IMR-90 (cell line): ENCODE measurements at regions not wholly inside any gene's neighbourhood (a gene's known extent, or its start where the extent isn't known, plus 50 kb on each side); places are given as distances from the start of the nearest gene placed in this dataset.

ENCODE experiments used
- ATAC-seq: fragments of 200-7000 bp; cut with Tn5 transposase; 2 replicates; pipeline ENCODE4 v1.9.1; 2020; ENCODE audit warnings: low read depth, mild to moderate bottlenecking, moderate library complexity
- BruUV-seq: library from RNA; stranded (reverse); fragments of 400-500 nt; replicated peaks from 2 replicates; lab custom pipeline; 2021; lab: Mats Ljungman, UMichigan
- CTCF ChIA-PET: fragments of 300-600 bp; formaldehyde crosslinking; extraction: SDS; loops from one replicate; lab custom pipeline; 2021; ENCODE audit warnings: antibody characterized with exemption; lab: Yijun Ruan, JAX
- POLR2A ChIA-PET: fragments of 300-600 bp; sonication (Branson Sonifier 250); formaldehyde crosslinking; loops from one replicate; lab custom pipeline; 2022; ENCODE audit warnings: antibody characterized with exemption; ENCODE audit not compliant: unreplicated experiment; lab: Charles Lee
- DNase-seq: peaks from one replicate; pipeline ENCODE4 v3.0.0; 2013
- H2AFZ ChIP-seq: replicated peaks from 2 replicates; pipeline ENCODE3; 2013; ENCODE audit warnings: low read length, mild to moderate bottlenecking; ENCODE audit not compliant: poor library complexity
- H2AK5ac ChIP-seq: 2 replicates; pipeline ENCODE4 v1.6.1; 2013; ENCODE audit warnings: low read depth, low read length, inconsistent platforms
- H2AK9ac ChIP-seq: replicated peaks from 2 replicates; pipeline ENCODE3; 2013; ENCODE audit warnings: mild to moderate bottlenecking, low read depth, low read length, moderate library complexity; ENCODE audit not compliant: poor library complexity
- H2BK120ac ChIP-seq: 2 replicates; pipeline ENCODE4 v1.6.1; 2013; ENCODE audit warnings: low read depth, low read length, inconsistent platforms
- H2BK15ac ChIP-seq: 3 replicates; pipeline ENCODE4 v1.6.1; 2013; ENCODE audit warnings: low read depth, low read length, inconsistent platforms
- H2BK20ac ChIP-seq: 2 replicates; pipeline ENCODE4 v1.6.1; 2013; ENCODE audit warnings: low read depth, mild to moderate bottlenecking, inconsistent platforms, low read length, moderate library complexity
- H2BK5ac ChIP-seq: 2 replicates; pipeline ENCODE4 v1.6.1; 2013; ENCODE audit warnings: mild to moderate bottlenecking, low read depth, low read length, inconsistent platforms; ENCODE audit not compliant: poor library complexity, severe bottlenecking
- H3K14ac ChIP-seq: replicated peaks from 2 replicates; pipeline ENCODE4 v1.6.1; 2013; ENCODE audit warnings: low read depth, low read length, inconsistent platforms
- H3K18ac ChIP-seq: 2 replicates; pipeline ENCODE4 v1.6.1; 2013; ENCODE audit warnings: low read depth, low read length, control low read depth
- H3K23ac ChIP-seq: 2 replicates; pipeline ENCODE4 v1.6.1; 2013; ENCODE audit warnings: low read depth, low read length, inconsistent platforms
- H3K27ac ChIP-seq: 2 replicates; pipeline ENCODE4 v1.5.1; 2013; ENCODE audit warnings: mild to moderate bottlenecking, control low read depth, low read length; ENCODE audit not compliant: insufficient read depth
- H3K27me3 ChIP-seq: 2 replicates; pipeline ENCODE4 v1.6.1; 2013; ENCODE audit warnings: low read length; ENCODE audit not compliant: control insufficient read depth, insufficient read depth
- H3K36me3 ChIP-seq: 2 replicates; pipeline ENCODE4 v1.6.1; 2013; ENCODE audit warnings: low read length, mixed read lengths; ENCODE audit not compliant: control insufficient read depth, insufficient read depth
- H3K4ac ChIP-seq: 2 replicates; pipeline ENCODE4 v1.6.1; 2013; ENCODE audit warnings: low read depth, low read length, inconsistent platforms
- H3K4me1 ChIP-seq: 2 replicates; pipeline ENCODE4 v1.6.1; 2013; ENCODE audit warnings: low read length, mixed read lengths; ENCODE audit not compliant: control insufficient read depth, insufficient read depth
- H3K4me2 ChIP-seq: 2 replicates; pipeline ENCODE4 v1.6.1; 2013; ENCODE audit warnings: low read depth, mild to moderate bottlenecking, control low read depth, low read length, moderate library complexity
- H3K4me3 ChIP-seq: 2 replicates; pipeline ENCODE4 v1.5.1; 2013; ENCODE audit warnings: low read depth, mild to moderate bottlenecking, control low read depth, low read length, moderate library complexity; ENCODE audit not compliant: insufficient read depth
- H3K56ac ChIP-seq: 2 replicates; pipeline ENCODE4 v1.6.1; 2013; ENCODE audit warnings: low read length, inconsistent platforms; ENCODE audit not compliant: insufficient read depth; ENCODE audit errors: extremely low read depth
- H3K79me1 ChIP-seq, 2 experiments: 2 replicates each; pipeline ENCODE4 v1.6.1; 2013; ENCODE audit warnings: low read length in 2 of 2, inconsistent platforms in 1 of 2, low read depth in 1 of 2
- H3K9ac ChIP-seq: 2 replicates; pipeline ENCODE4 v1.6.1; 2013; ENCODE audit warnings: low read depth, low read length, control low read depth
- H3K9me1 ChIP-seq: 2 replicates; pipeline ENCODE4 v1.6.1; 2013; ENCODE audit warnings: low read length, inconsistent platforms; ENCODE audit not compliant: insufficient read depth
- H3K9me3 ChIP-seq: 2 replicates; pipeline ENCODE4 v1.6.1; 2013; ENCODE audit warnings: low read length; ENCODE audit not compliant: control insufficient read depth, insufficient read depth
- H4K20me1 ChIP-seq: 2 replicates; pipeline ENCODE4 v1.6.1; 2013; ENCODE audit warnings: low read length, inconsistent platforms; ENCODE audit not compliant: insufficient read depth
- H4K5ac ChIP-seq: 2 replicates; pipeline ENCODE4 v1.6.1; 2013; ENCODE audit warnings: mild to moderate bottlenecking, low read depth, low read length, control low read depth
- H4K8ac ChIP-seq, 2 experiments: 2 replicates each; pipeline ENCODE4 v1.6.1; 2013; ENCODE audit warnings: low read depth in 2 of 2, low read length in 2 of 2, control low read depth in 1 of 2, inconsistent platforms in 1 of 2
- H4K91ac ChIP-seq: 2 replicates; pipeline ENCODE4 v1.6.1; 2013; ENCODE audit warnings: low read depth, low read length, inconsistent platforms; ENCODE audit not compliant: insufficient read depth
- BHLHE40 ChIP-seq: fragments of 150-350 bp; IDR thresholded peaks from 2 replicates; pipeline ENCODE4 v1.6.1; 2016; ENCODE audit warnings: mild to moderate bottlenecking, low read depth, low read length
- CEBPB ChIP-seq: IDR thresholded peaks from 2 replicates; pipeline ENCODE4 v1.6.1; 2012; ENCODE audit warnings: low read depth, low read length, improper control_type of control experiment
- CHD1 ChIP-seq: IDR thresholded peaks from 2 replicates; pipeline ENCODE4 v1.6.1; 2012; ENCODE audit warnings: low read depth, low read length, improper control_type of control experiment
- ELK1 ChIP-seq: fragments of 150-350 bp; IDR thresholded peaks from 2 replicates; pipeline ENCODE4 v1.6.1; 2016; ENCODE audit warnings: low read depth, mild to moderate bottlenecking, low read length, moderate library complexity, borderline replicate concordance
- FOS ChIP-seq: fragments of 150-350 bp; IDR thresholded peaks from 2 replicates; pipeline ENCODE4 v1.6.1; 2016; ENCODE audit warnings: low read depth, low read length
- MAFK ChIP-seq: IDR thresholded peaks from 2 replicates; pipeline ENCODE4 v1.6.1; 2012; ENCODE audit warnings: low read depth, low read length, improper control_type of control experiment
- MAZ ChIP-seq: IDR thresholded peaks from 2 replicates; pipeline ENCODE4 v1.6.1; 2012; ENCODE audit warnings: low read depth, mild to moderate bottlenecking, low read length, improper control_type of control experiment, moderate library complexity, borderline replicate concordance
- MXI1 ChIP-seq: IDR thresholded peaks from 2 replicates; pipeline ENCODE4 v1.6.1; 2012; ENCODE audit warnings: low read depth, mild to moderate bottlenecking, low read length, moderate library complexity, borderline replicate concordance
- NFE2L2 ChIP-seq: fragments of 150-350 bp; IDR thresholded peaks from 2 replicates; pipeline ENCODE4 v1.6.1; 2016; ENCODE audit warnings: low read depth, mild to moderate bottlenecking, low read length
- POLR2A ChIP-seq: IDR thresholded peaks from 2 replicates; pipeline ENCODE4 v1.6.1; 2012; ENCODE audit warnings: mild to moderate bottlenecking, low read depth, low read length
- RAD21 ChIP-seq: IDR thresholded peaks from 2 replicates; pipeline ENCODE4 v1.6.1; 2012; ENCODE audit warnings: low read length, improper control_type of control experiment
- RCOR1 ChIP-seq: IDR thresholded peaks from 2 replicates; pipeline ENCODE4 v1.6.1; 2012; ENCODE audit warnings: mild to moderate bottlenecking, low read length, improper control_type of control experiment; ENCODE audit not compliant: insufficient replicate concordance
- RFX5 ChIP-seq: IDR thresholded peaks from 2 replicates; pipeline ENCODE4 v1.8.0; 2012; ENCODE audit warnings: low read depth, mild to moderate bottlenecking, low read length, moderate library complexity
- SMC3 ChIP-seq: fragments of 150-350 bp; IDR thresholded peaks from 2 replicates; pipeline ENCODE4 v1.6.1; 2016; ENCODE audit warnings: low read depth, mild to moderate bottlenecking, antibody characterized with exemption, low read length, moderate library complexity
- USF2 ChIP-seq: fragments of 150-350 bp; IDR thresholded peaks from 2 replicates; pipeline ENCODE4 v1.6.1; 2017; ENCODE audit warnings: mild to moderate bottlenecking, antibody characterized with exemption, low read length, low read depth
- WGBS, 2 experiments: methylation state at CpG; one replicate each; pipeline versions ENCODE4 v1.1.5 to v1.1.7; 2013; ENCODE audit warnings: missing lambda C conversion rate in 2 of 2; ENCODE audit not compliant: insufficient read length in 1 of 2; ENCODE audit errors: extremely low coverage in 2 of 2; 5-methylcytosine and 5-hydroxymethylcytosine counted together
- dilution Hi-C: fragments of 300-500 bp; cut with HindIII; formaldehyde crosslinking; loops from one replicate; pipeline ENCODE4 v1.14.3; 2018; ENCODE audit warnings: low sequenced_read_pairs; ENCODE audit not compliant: unreplicated experiment
- in situ Hi-C: fragments of 300-500 bp; cut with MboI; formaldehyde crosslinking; loops from 3 replicates; pipeline ENCODE4 v1.14.3; 2019; ENCODE audit warnings: low sequenced_read_pairs, inconsistent platforms, mixed read lengths
- intact Hi-C: fragments of 100-400 bp; cut with micrococcal nuclease; formaldehyde crosslinking; loops from 2 replicates; pipeline ENCODE4 v1.10.0; 2022
- TF ChIP-seq, protein P1 (sequence below): conservative IDR thresholded peaks from 2 replicates; pipeline ENCODE4 v1.5.1; 2012; ENCODE audit warnings: mild to moderate bottlenecking, low read depth, low read length, improper control_type of control experiment

- H2BK15ac ChIP-seq: no peak overlapping the region
- no CpG with 5 or more reads among the region's 4 CpGs for WGBS, 2 experiments
- no peaks in the 10 kb centered on the region for H4K20me1 ChIP-seq
- no peak overlapping the region for H3K14ac ChIP-seq
- dilution Hi-C loops (no loop called here), intact Hi-C loops (no loop called here), in situ Hi-C loops (no loop called here)
- no TSS peak for BruUV-seq
- H3K23ac ChIP-seq: no peak overlapping the region
- H3K9me1 ChIP-seq: no peaks in the 10 kb centered on the region
- no peak overlapping the region for H2BK5ac ChIP-seq
- H2BK20ac ChIP-seq: no peak overlapping the region
- H2AK5ac ChIP-seq: no peak overlapping the region
- H3K27ac ChIP-seq: no peak overlapping the region
- TF ChIP-seq NFE2L2 (no peak), USF2 (no peak), MAZ (no peak), FOS (no peak), RAD21 (no peak), CHD1 (no peak), ELK1 (no peak), SMC3 (no peak), MXI1 (no peak), CEBPB (no peak), RFX5 (no peak), POLR2A (no peak), BHLHE40 (no peak), MAFK (no peak), RCOR1 (no peak)
- TF ChIP-seq, protein P1, sequence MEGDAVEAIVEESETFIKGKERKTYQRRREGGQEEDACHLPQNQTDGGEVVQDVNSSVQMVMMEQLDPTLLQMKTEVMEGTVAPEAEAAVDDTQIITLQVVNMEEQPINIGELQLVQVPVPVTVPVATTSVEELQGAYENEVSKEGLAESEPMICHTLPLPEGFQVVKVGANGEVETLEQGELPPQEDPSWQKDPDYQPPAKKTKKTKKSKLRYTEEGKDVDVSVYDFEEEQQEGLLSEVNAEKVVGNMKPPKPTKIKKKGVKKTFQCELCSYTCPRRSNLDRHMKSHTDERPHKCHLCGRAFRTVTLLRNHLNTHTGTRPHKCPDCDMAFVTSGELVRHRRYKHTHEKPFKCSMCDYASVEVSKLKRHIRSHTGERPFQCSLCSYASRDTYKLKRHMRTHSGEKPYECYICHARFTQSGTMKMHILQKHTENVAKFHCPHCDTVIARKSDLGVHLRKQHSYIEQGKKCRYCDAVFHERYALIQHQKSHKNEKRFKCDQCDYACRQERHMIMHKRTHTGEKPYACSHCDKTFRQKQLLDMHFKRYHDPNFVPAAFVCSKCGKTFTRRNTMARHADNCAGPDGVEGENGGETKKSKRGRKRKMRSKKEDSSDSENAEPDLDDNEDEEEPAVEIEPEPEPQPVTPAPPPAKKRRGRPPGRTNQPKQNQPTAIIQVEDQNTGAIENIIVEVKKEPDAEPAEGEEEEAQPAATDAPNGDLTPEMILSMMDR: no peak
- no peak for DNase-seq
- H2AK9ac ChIP-seq: no peak overlapping the region
- ChIA-PET CTCF (no interaction called here), POLR2A (no interaction called here)
- no peaks in the 10 kb centered on the region for H3K4me1 ChIP-seq
- H3K4ac ChIP-seq: no peak overlapping the region
- no peak for ATAC-seq
- H4K91ac ChIP-seq: no peak overlapping the region
- no peaks in the 10 kb centered on the region for H3K9me3 ChIP-seq
- H3K4me2 ChIP-seq: no peak overlapping the region
- no peak overlapping the region for H3K56ac ChIP-seq
- H3K9ac ChIP-seq: no peak overlapping the region
- no peak overlapping the region for H4K5ac ChIP-seq
- H2AFZ ChIP-seq: no peak overlapping the region
- no peak overlapping the region for H3K4me3 ChIP-seq
- no peaks in the 10 kb centered on the region; the same call in 1 of the 2 replicates for H3K27me3 ChIP-seq
- H3K18ac ChIP-seq: no peak overlapping the region
- H4K8ac ChIP-seq: no peak overlapping the region
- H3K79me1 ChIP-seq: no peaks in the 10 kb centered on the region
- no peak overlapping the region for H2BK120ac ChIP-seq
- no peaks in the 10 kb centered on the region for H3K36me3 ChIP-seq
Observed at GRCh38 chr6:40743226-40743625, 156.1 kb upstream of the LRFN2 start.
